GM12878 (cell line): ENCODE measurements at regions not wholly inside any gene's neighbourhood (a gene's known extent, or its start where the extent isn't known, plus 50 kb on each side); places are given as distances from the start of the nearest gene placed in this dataset.

Experiments
- ATAC-seq: fragments of 200-7000 bp; cut with Tn5 transposase; 3 replicates; pipeline ENCODE4 v1.9.1; 2020; ENCODE audit warnings: mild to moderate bottlenecking, moderate library complexity
- BruUV-seq: library from RNA; stranded (reverse); fragments of 400-500 nt; replicated peaks from 2 replicates; lab custom pipeline; 2021; lab: Mats Ljungman, UMichigan
- CTCF ChIA-PET: fragments of 300-600 bp; sonication (Branson Sonifier 250); formaldehyde crosslinking; extraction: SDS; loops from one replicate; lab custom pipeline; 2021; ENCODE audit warnings: inconsistent platforms; lab: Yijun Ruan, JAX
- POLR2A ChIA-PET: fragments of 350-600 bp; formaldehyde crosslinking; extraction: SDS; loops from one replicate; lab custom pipeline; 2021; ENCODE audit warnings: inconsistent platforms; lab: Charles Lee
- RAD21 ChIA-PET: fragments of 300-600 bp; sonication (Branson Sonifier 250); formaldehyde crosslinking; loops from one replicate; lab custom pipeline; 2023; ENCODE audit warnings: antibody characterized with exemption; ENCODE audit not compliant: unreplicated experiment; lab: Charles Lee
- SMC1A ChIA-PET: fragments of 300-600 bp; sonication (Branson Sonifier 250); formaldehyde crosslinking; loops from one replicate; lab custom pipeline; 2023; ENCODE audit not compliant: unreplicated experiment, uncharacterized antibody; lab: Charles Lee
- DNase-seq: peaks from one replicate; pipeline ENCODE4 v3.0.0-alpha.2; 2011; ENCODE audit warnings: low read depth, low spot score
- FAIRE-seq: peaks from 3 replicates; lab custom pipeline; 2011; peaks lifted over from hg19 to GRCh38; lab: Jason Lieb, UNC
- H2AFZ ChIP-seq: 2 replicates; pipeline ENCODE4 v1.6.0; 2011; ENCODE audit warnings: low read depth, low read length, control low read depth; ENCODE audit not compliant: control insufficient read depth
- H3K27ac ChIP-seq: 2 replicates; pipeline ENCODE4 v1.5.1; 2011; ENCODE audit warnings: control low read depth; ENCODE audit not compliant: control insufficient read depth, insufficient read depth
- H3K27me3 ChIP-seq, 2 experiments: replicated peaks in 1 of 2; 2 replicates each; pipeline versions ENCODE4 v1.6.0 to v1.6.1; 2011; ENCODE audit warnings: low read length in 1 of 2; ENCODE audit not compliant: control insufficient read depth in 2 of 2, insufficient read depth in 2 of 2
- H3K36me3 ChIP-seq, 2 experiments: 2 replicates each; pipeline ENCODE4 v1.5.1; 2011; ENCODE audit warnings: low read length in 1 of 2; ENCODE audit not compliant: control insufficient read depth in 2 of 2, insufficient read depth in 2 of 2
- H3K4me1 ChIP-seq: 2 replicates; pipeline ENCODE4 v1.6.1; 2011; ENCODE audit warnings: mild to moderate bottlenecking, low read length, moderate library complexity, mixed read lengths; ENCODE audit not compliant: control insufficient read depth, insufficient read depth
- H3K4me2 ChIP-seq: 2 replicates; pipeline ENCODE4 v1.6.0; 2011; ENCODE audit warnings: control low read depth; ENCODE audit not compliant: control insufficient read depth, insufficient read depth
- H3K4me3 ChIP-seq: fragments of 200-600 bp; sonication (generic); 2 replicates; pipeline ENCODE4 v1.5.1; 2016
- H3K79me2 ChIP-seq: 2 replicates; pipeline ENCODE4 v1.6.0; 2011; ENCODE audit warnings: low read length; ENCODE audit not compliant: control insufficient read depth, insufficient read depth
- H3K9ac ChIP-seq: 2 replicates; pipeline ENCODE4 v1.8.0; 2011; ENCODE audit warnings: low read length, control low read depth, mixed read lengths; ENCODE audit not compliant: control insufficient read depth, insufficient read depth
- H3K9me3 ChIP-seq: replicated peaks from 3 replicates; pipeline ENCODE4 v1.5.1; 2011; ENCODE audit warnings: mild to moderate bottlenecking, low read length; ENCODE audit not compliant: control insufficient read depth, insufficient read depth
- H4K20me1 ChIP-seq: 2 replicates; pipeline ENCODE4 v1.6.0; 2011; ENCODE audit not compliant: control insufficient read depth, insufficient read depth
- ATF2 ChIP-seq: IDR thresholded peaks from 2 replicates; pipeline ENCODE4 v1.6.1; 2012; ENCODE audit warnings: low read length, inconsistent platforms
- EED ChIP-seq: sonication (generic); IDR thresholded peaks from 2 replicates; pipeline ENCODE4 v1.6.1; 2016; ENCODE audit warnings: antibody characterized with exemption, low read depth
- IRF4 ChIP-seq: IDR thresholded peaks from 2 replicates; pipeline ENCODE4 v1.6.1; 2011; ENCODE audit warnings: low read depth, low read length
- PKNOX1 ChIP-seq: fragments of 450-650 bp; IDR thresholded peaks from 2 replicates; pipeline ENCODE4 v1.6.1; 2016; ENCODE audit warnings: mild to moderate bottlenecking
- POLR2AphosphoS2 ChIP-seq: IDR thresholded peaks from 2 replicates; pipeline ENCODE4 v1.6.1; 2011; ENCODE audit warnings: low read depth, mild to moderate bottlenecking, low read length, improper control_type of control experiment, moderate library complexity
- POLR2AphosphoS5 ChIP-seq: IDR thresholded peaks from 2 replicates; pipeline ENCODE4 v1.6.1; 2011; ENCODE audit warnings: mild to moderate bottlenecking, low read length, inconsistent platforms
- RFX5 ChIP-seq: IDR thresholded peaks from 2 replicates; pipeline ENCODE4 v1.6.1; 2011; ENCODE audit warnings: low read depth, low read length, improper control_type of control experiment
- SMAD1 ChIP-seq: fragments of 450-650 bp; IDR thresholded peaks from 2 replicates; pipeline ENCODE4 v1.6.1; 2018; ENCODE audit warnings: mild to moderate bottlenecking, low read depth; ENCODE audit not compliant: partially characterized antibody
- ZSCAN29 ChIP-seq: fragments of 450-650 bp; IDR thresholded peaks from 2 replicates; pipeline ENCODE4 v1.6.1; 2017; ENCODE audit warnings: mild to moderate bottlenecking, moderate library complexity
- WGBS: methylation state at CpG from one replicate; pipeline ENCODE4 v1.1.6; 2016; ENCODE audit warnings: low lambda C conversion rate; ENCODE audit not compliant: insufficient replicate concordance, insufficient coverage; ENCODE audit errors: missing lambda C conversion rate; 5-methylcytosine and 5-hydroxymethylcytosine counted together
- in situ Hi-C: fragments of 300-500 bp; cut with MboI; formaldehyde crosslinking; loops from 9 replicates; pipeline ENCODE4 v1.14.3; 2018; ENCODE audit warnings: mixed read lengths
- intact Hi-C: fragments of 100-400 bp; cut with micrococcal nuclease; formaldehyde crosslinking; loops from one replicate; pipeline ENCODE4 v1.14.2; 2022; ENCODE audit not compliant: unreplicated experiment
- TF ChIP-seq, protein P1 (sequence below): fragments of 450-650 bp; conservative IDR thresholded peaks from 2 replicates; pipeline ENCODE4 v1.6.1; 2017; ENCODE audit warnings: mild to moderate bottlenecking, moderate library complexity

DNA sequence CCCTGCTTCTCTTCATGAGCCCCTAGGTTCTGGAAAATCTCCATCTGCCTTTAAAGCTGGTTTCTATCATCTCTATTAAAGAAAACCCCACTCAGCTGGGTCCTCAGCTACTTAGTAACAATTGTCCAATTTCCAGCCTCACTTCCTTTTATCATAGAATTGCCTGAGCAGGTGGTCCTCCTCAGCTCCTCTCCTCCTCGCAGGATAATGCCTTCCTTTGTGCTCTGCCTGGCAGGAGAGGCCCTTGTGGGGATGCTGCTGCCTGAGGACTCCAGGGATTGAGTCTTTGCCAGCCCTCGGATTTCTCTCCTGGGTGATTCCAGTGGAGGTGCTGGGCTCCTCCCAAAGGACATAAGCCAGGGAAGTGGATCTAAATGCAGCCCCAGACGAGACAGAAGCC, 448.3 kb downstream of the INSC start (continued):
- no peak for TF ChIP-seq EED
- no peak for TF ChIP-seq POLR2AphosphoS2

GRCh38 chr11:15565880-15566279, 451.2 kb downstream of the INSC start:
- Histone ChIP-seq H3K9ac (no peak overlapping the region), H3K27ac (no peak overlapping the region), H3K36me3 (no peaks in the 10 kb centered on the region), H3K4me2 (no peak overlapping the region), H3K79me2 (no peaks in the 10 kb centered on the region), H3K9me3 (no peaks in the 10 kb centered on the region), H3K27me3 (no peaks in the 10 kb centered on the region; a peak in 1 of 4 replicates), H2AFZ (no peak overlapping the region), H3K4me1 (no peaks in the 10 kb centered on the region), H4K20me1 (no peaks in the 10 kb centered on the region), H3K4me3 (no peak overlapping the region)
- DNase-seq (no peak), ATAC-seq (no peak), FAIRE-seq (no peak)
- POLR2A ChIA-PET: no interaction called here
- CTCF ChIA-PET: no interaction called here
- in situ Hi-C loops: no loop called here
- RAD21 ChIA-PET: no interaction called here
- no peak for TF ChIP-seq SMAD1
- SMC1A ChIA-PET: no interaction called here
- 38% methylated on average over 8 of the region's 8 CpGs for WGBS
- BruUV-seq: no TSS peak
- intact Hi-C loops: no loop called here

GRCh38 chr11:15568440-15568839, 453.7 kb downstream of the INSC start:
- WGBS: 21% methylated on average over 8 of the region's 8 CpGs
- no peak for DNase-seq
- Histone ChIP-seq H3K36me3 (no peaks in the 10 kb centered on the region), H3K4me2 (no peak overlapping the region), H3K9me3 (no peaks in the 10 kb centered on the region), H4K20me1 (no peaks in the 10 kb centered on the region), H3K79me2 (no peaks in the 10 kb centered on the region), H3K27ac (no peak overlapping the region), H2AFZ (no peak overlapping the region), H3K4me3 (no peak overlapping the region), H3K27me3 (no peaks in the 10 kb centered on the region; a peak in 1 of 4 replicates), H3K4me1 (no peaks in the 10 kb centered on the region), H3K9ac (no peak overlapping the region)
- intact Hi-C loops (no loop called here), in situ Hi-C loops (no loop called here)
- ChIA-PET POLR2A (no interaction called here), CTCF (no interaction called here), RAD21 (no interaction called here), SMC1A (interaction anchor here (0.6 kb wide), 2 partner anchors 42 to 417 kb away, joined by 3 read pairs; no protein-coding TSS in a partner anchor)
- no peak for ATAC-seq
- FAIRE-seq: no peak
- no TSS peak for BruUV-seq
- TF ChIP-seq, protein P1, sequence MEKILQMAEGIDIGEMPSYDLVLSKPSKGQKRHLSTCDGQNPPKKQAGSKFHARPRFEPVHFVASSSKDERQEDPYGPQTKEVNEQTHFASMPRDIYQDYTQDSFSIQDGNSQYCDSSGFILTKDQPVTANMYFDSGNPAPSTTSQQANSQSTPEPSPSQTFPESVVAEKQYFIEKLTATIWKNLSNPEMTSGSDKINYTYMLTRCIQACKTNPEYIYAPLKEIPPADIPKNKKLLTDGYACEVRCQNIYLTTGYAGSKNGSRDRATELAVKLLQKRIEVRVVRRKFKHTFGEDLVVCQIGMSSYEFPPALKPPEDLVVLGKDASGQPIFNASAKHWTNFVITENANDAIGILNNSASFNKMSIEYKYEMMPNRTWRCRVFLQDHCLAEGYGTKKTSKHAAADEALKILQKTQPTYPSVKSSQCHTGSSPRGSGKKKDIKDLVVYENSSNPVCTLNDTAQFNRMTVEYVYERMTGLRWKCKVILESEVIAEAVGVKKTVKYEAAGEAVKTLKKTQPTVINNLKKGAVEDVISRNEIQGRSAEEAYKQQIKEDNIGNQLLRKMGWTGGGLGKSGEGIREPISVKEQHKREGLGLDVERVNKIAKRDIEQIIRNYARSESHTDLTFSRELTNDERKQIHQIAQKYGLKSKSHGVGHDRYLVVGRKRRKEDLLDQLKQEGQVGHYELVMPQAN: no peak
- no peak for TF ChIP-seq RFX5
- no peak for TF ChIP-seq POLR2AphosphoS5
- TF ChIP-seq PKNOX1: no peak
- TF ChIP-seq ZSCAN29: no peak
- no peak for TF ChIP-seq ATF2
- no peak for TF ChIP-seq IRF4
